Hepatocyte (in vitro differentiated cells): ENCODE measurements at regions not wholly inside any gene's neighbourhood (a gene's known extent, or its start where the extent isn't known, plus 50 kb on each side); places are given as distances from the start of the nearest gene placed in this dataset.

ENCODE experiments used
- DNase-seq: peaks from one replicate; pipeline ENCODE4 v3.0.0-alpha.2; 2016; ENCODE audit warnings: low spot score
- H2AFZ ChIP-seq: fragments of 200-600 bp; sonication (generic); 2 replicates; pipeline ENCODE4 v1.6.0; 2016; ENCODE audit warnings: antibody characterized with exemption, mild to moderate bottlenecking
- H3K27ac ChIP-seq: fragments of 200-600 bp; sonication (generic); 2 replicates; pipeline ENCODE4 v1.5.1; 2016; ENCODE audit warnings: mild to moderate bottlenecking
- H3K27me3 ChIP-seq: fragments of 200-600 bp; sonication (generic); 2 replicates; pipeline ENCODE4 v1.6.1; 2016
- H3K36me3 ChIP-seq: fragments of 200-600 bp; sonication (generic); replicated peaks from 2 replicates; pipeline ENCODE4 v1.5.1; 2016; ENCODE audit warnings: low read depth; ENCODE audit not compliant: insufficient read depth
- H3K4me1 ChIP-seq: fragments of 200-600 bp; sonication (generic); 2 replicates; pipeline ENCODE4 v1.5.1; 2016; ENCODE audit warnings: mild to moderate bottlenecking, moderate library complexity; ENCODE audit not compliant: insufficient read depth
- H3K4me2 ChIP-seq: fragments of 200-600 bp; sonication (generic); 2 replicates; pipeline ENCODE4 v1.6.0; 2016
- H3K4me3 ChIP-seq: fragments of 200-600 bp; sonication (generic); 2 replicates; pipeline ENCODE4 v1.5.1; 2016; ENCODE audit warnings: mild to moderate bottlenecking
- H3K79me2 ChIP-seq: fragments of 200-600 bp; sonication (generic); 2 replicates; pipeline ENCODE4 v1.6.0; 2017; ENCODE audit warnings: mild to moderate bottlenecking
- H3K9me2 ChIP-seq: fragments of 200-600 bp; sonication (generic); replicated peaks from 2 replicates; pipeline ENCODE4 v1.6.0; 2017; ENCODE audit warnings: mild to moderate bottlenecking; ENCODE audit not compliant: insufficient read depth
- H3K9me3 ChIP-seq: fragments of 200-600 bp; sonication (generic); 2 replicates; pipeline ENCODE4 v1.5.1; 2016; ENCODE audit warnings: low read depth, mild to moderate bottlenecking
- H4K20me1 ChIP-seq: fragments of 200-600 bp; sonication (generic); 2 replicates; pipeline ENCODE4 v1.6.0; 2016; ENCODE audit warnings: mild to moderate bottlenecking; ENCODE audit not compliant: insufficient read depth, poor library complexity, severe bottlenecking
- EZH2 ChIP-seq: fragments of 200-600 bp; sonication (generic); IDR thresholded peaks from 2 replicates; pipeline ENCODE4 v1.6.1; 2016; ENCODE audit warnings: antibody characterized with exemption, mild to moderate bottlenecking, borderline replicate concordance
- EZH2phosphoT487 ChIP-seq: fragments of 200-600 bp; sonication (generic); IDR thresholded peaks from one replicate; pipeline ENCODE4 v1.6.1; 2018; ENCODE audit warnings: antibody characterized with exemption, mild to moderate bottlenecking, low read depth, moderate library complexity; ENCODE audit not compliant: unreplicated experiment, severe bottlenecking
- WGBS: methylation state at CpG from one replicate; pipeline ENCODE4 v1.1.6; 2016; ENCODE audit warnings: low lambda C conversion rate; ENCODE audit errors: missing lambda C conversion rate; 5-methylcytosine and 5-hydroxymethylcytosine counted together
- TF ChIP-seq, protein P1 (sequence below): fragments of 200-600 bp; sonication (generic); IDR thresholded peaks from 2 replicates; pipeline ENCODE4 v1.5.1; 2016; ENCODE audit warnings: antibody characterized with exemption, mild to moderate bottlenecking; ENCODE audit not compliant: poor library complexity

DNA sequence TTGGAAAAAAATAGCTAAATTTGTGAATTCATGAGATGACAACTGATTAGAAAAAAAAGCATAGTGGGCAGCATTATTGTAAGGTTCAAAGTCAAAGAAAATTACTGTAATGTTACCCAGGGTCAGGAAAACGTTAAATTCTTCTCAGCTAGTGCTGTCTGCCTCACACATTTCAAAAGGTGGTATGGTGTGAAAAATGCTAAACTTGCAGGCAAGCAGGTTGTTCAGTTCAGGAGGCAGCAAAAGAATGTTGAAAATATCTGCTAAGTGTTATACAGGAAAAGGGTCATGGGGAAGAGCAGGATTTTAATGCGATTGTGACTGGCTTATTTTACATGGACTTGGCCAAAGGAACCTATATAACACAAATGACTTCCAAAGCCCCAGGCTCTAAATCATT is 232.5 kb upstream of the NDST3 start:
- Histone ChIP-seq H3K79me2 (no peaks in the 10 kb centered on the region), H3K27me3 (no peaks in the 10 kb centered on the region), H3K27ac (no peak overlapping the region), H3K9me2 (no peaks in the 10 kb centered on the region), H3K36me3 (no peaks in the 10 kb centered on the region), H3K4me1 (no peaks in the 10 kb centered on the region), H3K4me2 (no peak overlapping the region), H3K9me3 (no peaks in the 10 kb centered on the region), H2AFZ (no peak overlapping the region), H4K20me1 (no peaks in the 10 kb centered on the region), H3K4me3 (no peak overlapping the region)
- DNase-seq, result no peak
- no peak for TF ChIP-seq EZH2phosphoT487
- TF ChIP-seq, protein P1, sequence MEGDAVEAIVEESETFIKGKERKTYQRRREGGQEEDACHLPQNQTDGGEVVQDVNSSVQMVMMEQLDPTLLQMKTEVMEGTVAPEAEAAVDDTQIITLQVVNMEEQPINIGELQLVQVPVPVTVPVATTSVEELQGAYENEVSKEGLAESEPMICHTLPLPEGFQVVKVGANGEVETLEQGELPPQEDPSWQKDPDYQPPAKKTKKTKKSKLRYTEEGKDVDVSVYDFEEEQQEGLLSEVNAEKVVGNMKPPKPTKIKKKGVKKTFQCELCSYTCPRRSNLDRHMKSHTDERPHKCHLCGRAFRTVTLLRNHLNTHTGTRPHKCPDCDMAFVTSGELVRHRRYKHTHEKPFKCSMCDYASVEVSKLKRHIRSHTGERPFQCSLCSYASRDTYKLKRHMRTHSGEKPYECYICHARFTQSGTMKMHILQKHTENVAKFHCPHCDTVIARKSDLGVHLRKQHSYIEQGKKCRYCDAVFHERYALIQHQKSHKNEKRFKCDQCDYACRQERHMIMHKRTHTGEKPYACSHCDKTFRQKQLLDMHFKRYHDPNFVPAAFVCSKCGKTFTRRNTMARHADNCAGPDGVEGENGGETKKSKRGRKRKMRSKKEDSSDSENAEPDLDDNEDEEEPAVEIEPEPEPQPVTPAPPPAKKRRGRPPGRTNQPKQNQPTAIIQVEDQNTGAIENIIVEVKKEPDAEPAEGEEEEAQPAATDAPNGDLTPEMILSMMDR, result no peak
- no peak for TF ChIP-seq EZH2
- 60% methylated on average over 2 of the region's 2 CpGs for WGBS

DNA sequence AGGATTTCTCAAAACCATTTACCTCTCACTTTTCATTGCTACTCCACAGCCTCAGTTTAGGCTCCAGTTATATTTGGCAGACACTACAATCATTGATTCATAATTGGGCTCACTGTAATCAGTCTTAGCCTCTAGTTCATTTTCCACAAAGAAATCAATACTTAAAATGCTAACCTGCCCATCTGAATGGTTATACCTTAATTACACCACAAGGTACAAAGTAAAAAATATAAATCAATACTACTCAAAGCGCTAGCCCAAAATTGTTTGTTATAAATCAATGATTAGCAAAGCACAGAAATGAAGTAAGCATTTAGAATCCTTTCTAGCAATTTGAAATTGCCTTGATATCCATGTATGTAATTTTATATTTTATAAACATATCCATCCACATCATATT is 222.6 kb upstream of the NDST3 start:
- H2AFZ ChIP-seq, result no peak overlapping the region
- DNase-seq, result no peak
- no peaks in the 10 kb centered on the region for H3K36me3 ChIP-seq
- WGBS, result 96% methylated on average over 1 of the region's 1 CpG
- no peaks in the 10 kb centered on the region for H4K20me1 ChIP-seq
- no peaks in the 10 kb centered on the region for H3K9me2 ChIP-seq
- no peaks in the 10 kb centered on the region for H3K27me3 ChIP-seq
- no peak overlapping the region for H3K27ac ChIP-seq
- no peaks in the 10 kb centered on the region for H3K9me3 ChIP-seq
- H3K79me2 ChIP-seq, result no peaks in the 10 kb centered on the region
- no peak for TF ChIP-seq EZH2
- TF ChIP-seq EZH2phosphoT487, result no peak
- TF ChIP-seq, protein P1, result no peak
- no peaks in the 10 kb centered on the region for H3K4me1 ChIP-seq
- no peak overlapping the region for H3K4me2 ChIP-seq
- H3K4me3 ChIP-seq, result no peak overlapping the region

- no peak overlapping the region for H3K27ac ChIP-seq
- H3K4me1 ChIP-seq, result no peaks in the 10 kb centered on the region
- no peaks in the 10 kb centered on the region for H3K9me2 ChIP-seq
- no peaks in the 10 kb centered on the region for H3K36me3 ChIP-seq
- no peaks in the 10 kb centered on the region for H3K27me3 ChIP-seq
- TF ChIP-seq, protein P1, result no peak
- TF ChIP-seq EZH2, result no peak
- no peak for TF ChIP-seq EZH2phosphoT487
- H3K79me2 ChIP-seq, result no peaks in the 10 kb centered on the region
- 67% methylated on average over 5 of the region's 5 CpGs for WGBS
- no peaks in the 10 kb centered on the region for H3K9me3 ChIP-seq
- H3K4me2 ChIP-seq, result no peak overlapping the region
- H2AFZ ChIP-seq, result no peak overlapping the region
- DNase-seq, result no peak
- H3K4me3 ChIP-seq, result no peak overlapping the region
- H4K20me1 ChIP-seq, result no peaks in the 10 kb centered on the region
Observed at GRCh38 chr4:117814277-117815246, 219.7 kb upstream of the NDST3 start.
